Thymus (tissue), 11 donors: ENCODE measurements at regions not wholly inside any gene's neighbourhood (a gene's known extent, or its start where the extent isn't known, plus 50 kb on each side); places are given as distances from the start of the nearest gene placed in this dataset.

Experiments used
- DNase-seq, 9 donors: peaks; one replicate each; pipeline ENCODE4 v3.0.0-alpha.2; 2013; ENCODE audit warnings: low spot score in 9 of 9, low read depth in 6 of 9, missing footprints in 1 of 9
- H3K27ac ChIP-seq, 2 donors: one replicate each; pipeline ENCODE4 v1.5.1; 2013; ENCODE audit warnings: control low read depth in 1 of 2, low read depth in 1 of 2, low read length in 1 of 2, mild to moderate bottlenecking in 1 of 2, moderate library complexity in 1 of 2
- H3K27me3 ChIP-seq, 2 donors: one replicate each; pipeline ENCODE4 v1.5.1; 2013; ENCODE audit warnings: low read length in 1 of 2; ENCODE audit not compliant: control insufficient read depth in 2 of 2, insufficient read depth in 1 of 2
- H3K36me3 ChIP-seq, 2 donors: one replicate each; pipeline ENCODE4 v1.5.1; 2013; ENCODE audit warnings: low read length in 1 of 2, mild to moderate bottlenecking in 1 of 2, moderate library complexity in 1 of 2; ENCODE audit not compliant: control insufficient read depth in 2 of 2, insufficient read depth in 2 of 2
- H3K4me1 ChIP-seq, 2 donors: one replicate each; pipeline ENCODE4 v1.5.1; 2013; ENCODE audit warnings: low read length in 2 of 2; ENCODE audit not compliant: control insufficient read depth in 2 of 2, insufficient read depth in 2 of 2
- H3K4me3 ChIP-seq, 2 donors: one replicate each; pipeline ENCODE4 v1.5.1; 2013; ENCODE audit warnings: low read length in 2 of 2, control low read depth in 1 of 2, mild to moderate bottlenecking in 1 of 2
- H3K9me3 ChIP-seq, 2 donors: one replicate each; pipeline ENCODE4 v1.5.1; 2013; ENCODE audit warnings: low read length in 1 of 2, mild to moderate bottlenecking in 1 of 2; ENCODE audit not compliant: control insufficient read depth in 2 of 2, insufficient read depth in 1 of 2
- WGBS: extraction: QIAGEN DNeasy Blood & Tissue Kit; methylation state at CpG from one replicate; pipeline ENCODE4 v1.1.7; 2013; 5-methylcytosine and 5-hydroxymethylcytosine counted together
- donor health status: healthy.

DNA sequence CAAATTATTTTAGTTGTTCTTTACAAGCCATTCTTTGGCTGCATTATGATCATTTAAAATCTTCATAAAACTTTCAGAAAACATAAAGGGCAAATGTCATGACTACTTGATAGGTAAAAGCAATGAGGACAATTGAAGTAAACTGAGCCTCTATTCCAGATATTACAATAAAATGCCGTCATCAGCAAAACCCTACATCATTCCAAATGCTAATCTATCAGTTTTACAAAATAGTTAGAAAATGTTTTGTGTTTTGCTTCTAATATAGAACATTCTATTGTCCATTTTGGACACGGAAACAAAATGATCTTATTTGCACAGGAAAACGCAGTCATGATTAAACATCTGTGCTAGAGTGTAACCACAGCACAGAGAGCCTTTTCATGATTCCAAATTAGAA lies 1330.6 kb upstream of the ADGRL3 start:
- Histone ChIP-seq H3K36me3 (no peaks in the 10 kb centered on the region), H3K4me1 (no peaks in the 10 kb centered on the region), H3K27me3 (no peaks in the 10 kb centered on the region), H3K9me3 (no peaks in the 10 kb centered on the region), H3K4me3 (no peak overlapping the region), H3K27ac (no peak overlapping the region)
- WGBS: 95% methylated on average over 3 of the region's 3 CpGs
- DNase-seq: no peak

DNA sequence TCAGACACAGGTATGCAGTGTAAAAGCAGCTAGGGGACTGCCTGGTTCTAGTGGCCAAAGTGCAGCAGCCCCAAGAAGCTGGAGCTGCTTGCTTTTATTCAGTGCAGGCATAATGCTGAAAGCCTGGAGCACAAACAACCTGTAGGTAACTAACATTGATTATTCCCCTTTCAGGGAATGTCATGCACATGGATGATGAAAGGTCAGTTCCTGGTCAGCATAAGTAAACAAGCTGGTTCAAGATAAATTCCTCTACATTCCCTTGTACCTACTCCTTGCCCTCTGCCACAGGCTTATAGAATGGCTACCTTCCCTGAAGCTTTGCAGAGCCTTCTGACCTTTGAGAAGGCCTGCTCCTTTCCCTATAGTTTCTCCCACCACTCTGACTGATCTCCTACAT lies 1318.5 kb upstream of the ADGRL3 start:
- Histone ChIP-seq H3K27me3 (no peaks in the 10 kb centered on the region), H3K4me1 (no peaks in the 10 kb centered on the region), H3K4me3 (no peak overlapping the region), H3K9me3 (no peaks in the 10 kb centered on the region), H3K36me3 (no peaks in the 10 kb centered on the region), H3K27ac (no peak overlapping the region)
- DNase-seq: no peak

DNA sequence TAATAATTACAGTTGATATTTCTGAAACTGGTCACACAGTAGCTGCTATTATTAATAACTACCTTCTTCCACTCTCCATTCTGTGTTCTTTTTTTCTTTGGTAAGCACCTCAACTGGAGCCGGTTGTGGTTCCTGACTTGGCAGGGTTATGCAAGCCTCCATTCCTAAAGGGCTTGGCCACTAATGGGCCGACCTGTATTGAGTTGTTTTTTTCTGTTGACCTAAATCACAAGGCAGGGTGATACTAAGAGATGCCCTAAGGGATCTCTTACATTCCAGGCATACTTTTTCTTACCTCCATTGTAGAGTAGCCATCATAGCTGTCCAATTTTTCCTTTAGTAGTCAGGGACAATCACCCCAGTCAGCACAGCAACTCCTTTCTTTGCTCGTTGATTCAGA lies 1295.8 kb upstream of the ADGRL3 start:
- Histone ChIP-seq H3K27ac (no peak overlapping the region), H3K4me1 (no peaks in the 10 kb centered on the region), H3K36me3 (no peaks in the 10 kb centered on the region), H3K4me3 (no peak overlapping the region), H3K27me3 (no peaks in the 10 kb centered on the region), H3K9me3 (no peaks in the 10 kb centered on the region)
- WGBS: 91% methylated on average over 3 of the region's 3 CpGs
- no peak for DNase-seq

DNA sequence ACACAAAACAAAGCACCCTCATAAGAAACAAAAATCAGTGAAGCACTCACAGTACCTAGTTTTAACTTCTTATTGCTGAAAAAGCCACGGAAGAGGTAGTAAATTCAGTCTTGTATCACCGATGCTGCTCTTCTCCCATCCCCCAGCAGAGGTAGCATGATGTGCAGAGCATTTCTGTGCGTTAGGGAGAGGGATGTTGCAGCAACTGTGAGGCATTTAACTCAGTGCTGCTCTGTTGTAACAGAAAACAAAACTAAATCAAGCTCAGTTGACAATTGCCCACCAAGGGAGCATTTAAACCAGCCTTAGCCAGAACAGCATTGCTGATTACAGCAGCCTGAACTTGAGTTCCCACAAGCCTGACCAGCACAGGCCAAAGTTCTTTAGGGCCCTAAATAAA lies 1279.7 kb upstream of the ADGRL3 start:
- H3K9me3 ChIP-seq: peaks cover 0 to 6% of the 10 kb centered on the region in 2 donors

DNA sequence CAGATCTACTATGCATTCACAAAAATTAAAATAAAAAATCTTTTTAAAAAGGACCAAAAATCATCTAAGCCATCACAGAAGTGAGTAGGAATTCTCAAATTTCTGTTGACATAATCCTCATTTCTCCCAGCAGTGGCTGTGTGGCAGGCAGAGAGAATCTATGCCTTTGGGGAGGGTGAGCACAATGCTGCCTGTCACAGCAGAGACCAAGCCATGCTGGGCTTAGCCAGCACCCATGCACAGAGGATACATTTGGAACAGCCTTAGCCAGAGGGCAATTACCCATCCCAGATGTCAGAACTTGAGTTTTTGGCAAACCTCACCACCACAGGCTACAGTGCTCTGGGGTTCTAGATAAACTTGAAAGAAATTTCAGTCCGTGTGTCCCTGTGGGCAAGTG lies 1274.8 kb upstream of the ADGRL3 start:
- no peak overlapping the region for H3K4me3 ChIP-seq
- H3K27me3 ChIP-seq: no peaks in the 10 kb centered on the region
- peaks cover 0 to 7% of the 10 kb centered on the region in 2 donors for H3K9me3 ChIP-seq
- DNase-seq: no peak
- H3K4me1 ChIP-seq: no peaks in the 10 kb centered on the region
- WGBS: 87% methylated on average over 1 of the region's 1 CpG
- H3K27ac ChIP-seq: no peak overlapping the region
- H3K36me3 ChIP-seq: no peaks in the 10 kb centered on the region

More for the DNA sequence above, 1279.7 kb upstream of the ADGRL3 start:
- 61% methylated on average over 3 of the region's 3 CpGs for WGBS
- H3K27me3 ChIP-seq: no peaks in the 10 kb centered on the region
- DNase-seq: no peak
- H3K36me3 ChIP-seq: no peaks in the 10 kb centered on the region
- no peaks in the 10 kb centered on the region for H3K4me1 ChIP-seq
- no peak overlapping the region for H3K4me3 ChIP-seq
- H3K27ac ChIP-seq: no peak overlapping the region

DNA sequence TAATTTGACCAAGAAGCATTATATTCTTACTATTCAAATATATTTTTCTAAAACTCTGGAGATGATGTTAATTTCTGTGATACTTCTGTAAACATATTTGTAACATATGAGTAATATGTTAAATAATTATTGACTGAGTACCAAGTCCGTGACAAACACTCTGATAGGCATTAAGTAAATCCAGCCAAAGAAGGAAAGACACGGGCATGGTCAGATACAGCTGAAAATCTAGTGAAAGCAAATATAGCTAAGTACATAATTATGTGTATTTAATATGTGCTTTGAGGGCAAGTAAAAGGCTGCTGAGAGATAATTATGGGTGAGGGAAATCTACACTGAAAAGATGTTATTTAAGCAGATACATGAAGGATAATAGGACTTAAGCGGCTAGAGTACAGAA lies 1263.6 kb upstream of the ADGRL3 start:
- Histone ChIP-seq H3K4me3 (no peak overlapping the region), H3K36me3 (no peaks in the 10 kb centered on the region), H3K9me3 (no peaks in the 10 kb centered on the region), H3K27me3 (no peaks in the 10 kb centered on the region), H3K27ac (no peak overlapping the region), H3K4me1 (no peaks in the 10 kb centered on the region)
- WGBS: 93% methylated on average over 3 of the region's 3 CpGs
- DNase-seq: no peak

DNA sequence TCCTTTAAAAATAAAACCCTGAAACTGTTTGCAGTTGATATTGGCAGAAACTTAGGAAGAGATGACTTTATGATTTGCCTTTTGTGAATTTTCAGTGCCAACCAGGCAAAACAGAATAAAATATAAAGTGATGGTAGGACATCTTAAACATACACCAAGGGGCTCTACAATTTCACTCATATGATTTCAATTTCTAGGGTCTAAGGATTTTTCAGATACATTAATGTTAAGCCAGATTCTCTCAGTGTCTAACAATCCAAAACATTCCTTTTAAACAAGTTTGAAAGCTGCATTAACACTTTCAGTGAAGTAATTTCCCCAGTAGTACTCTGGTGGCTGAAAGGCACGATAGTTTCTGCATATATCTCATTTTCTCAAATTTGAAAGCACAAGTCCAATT lies 1262.0 kb upstream of the ADGRL3 start:
- WGBS: 79% methylated on average over 1 of the region's 1 CpG
- DNase-seq: no peak
- Histone ChIP-seq H3K27ac (no peak overlapping the region), H3K4me1 (no peaks in the 10 kb centered on the region), H3K27me3 (no peaks in the 10 kb centered on the region), H3K9me3 (no peaks in the 10 kb centered on the region), H3K36me3 (no peaks in the 10 kb centered on the region), H3K4me3 (no peak overlapping the region)

DNA sequence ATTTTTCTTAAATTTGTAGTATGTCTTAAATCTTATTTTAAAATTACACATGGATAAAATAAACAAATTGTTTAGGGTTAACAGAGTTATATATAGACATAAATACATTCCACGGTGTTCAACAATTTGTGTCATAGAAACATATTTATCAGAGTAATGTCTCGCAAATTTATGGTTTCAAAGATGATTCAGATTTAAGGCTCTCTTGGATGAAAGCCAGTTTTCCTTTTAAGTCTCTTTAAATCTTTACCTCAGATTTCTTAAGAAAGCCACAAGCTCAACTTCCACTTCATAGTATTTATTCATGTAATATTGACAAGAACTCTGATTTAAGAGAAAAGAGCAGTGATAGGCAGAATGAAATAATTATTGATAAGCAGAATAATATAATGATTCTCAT lies 1254.8 kb upstream of the ADGRL3 start:
- Histone ChIP-seq H3K27ac (no peak overlapping the region), H3K27me3 (no peaks in the 10 kb centered on the region), H3K9me3 (no peaks in the 10 kb centered on the region), H3K4me3 (no peak overlapping the region), H3K4me1 (no peaks in the 10 kb centered on the region), H3K36me3 (no peaks in the 10 kb centered on the region)
- no peak for DNase-seq
- WGBS: 77% methylated on average over 2 of the region's 2 CpGs

DNA sequence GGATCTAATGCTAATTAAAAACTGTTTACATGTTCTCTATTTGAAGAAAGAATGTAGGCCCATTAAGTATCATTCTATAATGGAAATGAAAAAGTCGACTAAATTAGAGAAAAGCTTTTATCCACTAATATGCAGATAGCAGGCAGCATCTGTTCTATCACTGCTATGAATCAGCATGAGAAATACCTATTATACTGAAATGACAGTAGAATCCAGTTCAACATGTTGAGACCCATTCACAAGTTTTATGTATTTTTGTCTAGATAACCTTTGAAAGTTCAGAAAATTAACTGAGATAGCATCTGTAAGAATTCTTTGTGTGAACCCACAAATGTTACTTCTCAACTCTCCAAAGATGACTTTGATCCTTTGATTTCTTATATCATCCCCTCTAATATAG lies 1254.4 kb upstream of the ADGRL3 start:
- DNase-seq: no peak
- H3K4me3 ChIP-seq: no peak overlapping the region
- no peaks in the 10 kb centered on the region for H3K27me3 ChIP-seq
- H3K36me3 ChIP-seq: no peaks in the 10 kb centered on the region
- no peaks in the 10 kb centered on the region for H3K4me1 ChIP-seq
- no peaks in the 10 kb centered on the region for H3K9me3 ChIP-seq
- 85% methylated on average over 1 of the region's 1 CpG for WGBS
- H3K27ac ChIP-seq: no peak overlapping the region

DNA sequence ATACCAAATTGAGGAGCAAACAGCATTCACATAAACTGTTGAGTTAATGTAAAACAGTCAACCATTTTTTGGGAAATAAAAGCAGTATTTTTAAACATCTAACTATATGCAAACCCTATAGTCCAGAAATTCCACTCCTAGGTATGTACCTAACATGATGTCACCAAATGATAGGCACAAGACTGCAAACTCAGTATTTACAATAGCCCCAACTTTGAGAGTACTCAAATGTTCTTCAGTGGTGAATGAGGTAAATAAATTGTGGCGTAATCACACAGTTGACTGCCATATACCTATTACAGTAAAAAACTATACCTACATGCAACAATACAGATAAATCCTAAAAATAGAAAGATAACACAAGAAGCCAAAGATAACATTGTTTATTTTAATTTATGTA lies 1243.8 kb upstream of the ADGRL3 start:
- no peak overlapping the region for H3K4me3 ChIP-seq
- no peaks in the 10 kb centered on the region for H3K9me3 ChIP-seq
- no peaks in the 10 kb centered on the region for H3K36me3 ChIP-seq
- no peak for DNase-seq
- no peaks in the 10 kb centered on the region for H3K4me1 ChIP-seq
- 97% methylated on average over 1 of the region's 1 CpG for WGBS
- H3K27me3 ChIP-seq: no peaks in the 10 kb centered on the region
- no peak overlapping the region for H3K27ac ChIP-seq
